ENCODE measurements at regions not wholly inside any gene's neighbourhood (a gene's known extent, or its start where the extent isn't known, plus 50 kb on each side); places are given as distances from the start of the nearest gene placed in this dataset.

DNA sequence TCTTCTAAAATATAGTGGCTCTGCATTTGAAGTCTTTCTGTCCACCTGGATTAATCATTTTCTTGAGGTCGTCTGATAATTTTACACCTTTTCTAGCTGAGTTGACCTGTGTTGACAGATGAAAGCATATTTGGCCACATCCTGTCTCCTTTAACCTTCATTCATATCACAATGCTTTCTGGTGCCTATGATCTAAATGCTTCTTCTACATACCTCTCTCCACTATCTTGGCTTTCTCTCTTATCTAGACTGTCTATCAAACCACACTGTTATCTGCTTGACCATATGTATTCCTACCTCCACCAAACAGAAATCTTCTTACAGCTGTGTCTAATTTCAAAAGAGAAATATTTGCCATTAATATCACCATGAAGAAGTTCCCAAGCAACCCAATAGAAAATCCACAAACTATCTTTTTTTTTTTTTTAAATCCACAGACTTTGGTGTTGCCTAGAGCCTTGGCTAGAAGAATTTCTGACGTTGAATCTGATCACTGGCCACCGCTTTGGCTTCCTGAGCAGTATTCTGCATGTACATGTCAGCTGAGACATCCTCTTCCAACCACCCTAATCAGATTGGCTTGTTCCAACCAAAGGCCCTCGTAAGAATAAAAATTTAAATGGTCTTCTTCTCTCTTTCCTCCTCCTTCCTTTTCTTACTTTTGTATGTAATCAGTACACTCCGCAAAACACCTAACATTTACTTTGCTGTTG lies 66.3 kb upstream of the SP4 start:
- Histone ChIP-seq H3K4me1 (ENCODE audit: insufficient read depth, low read length, poor library complexity, severe bottlenecking) (no peaks in the 10 kb centered on the region), H4K20me1 (ENCODE audit: insufficient read depth, low read length) (no peaks in the 10 kb centered on the region), H3K4me3 (ENCODE audit: low read depth, low read length, poor library complexity, severe bottlenecking) (no peak overlapping the region), H3K4me2 (ENCODE audit: low read length) (no peak overlapping the region), H3K9me2 (ENCODE audit: insufficient read depth, low read length) (no peaks in the 10 kb centered on the region), H3K36me3 (ENCODE audit: insufficient read depth, low read length) (no peaks in the 10 kb centered on the region), H3K79me2 (ENCODE audit: insufficient read depth, low read depth, low read length) (no peaks in the 10 kb centered on the region), H3K9me3 (ENCODE audit: low read length) (no peaks in the 10 kb centered on the region), H2AFZ (ENCODE audit: low read length) (no peak overlapping the region), H3K27ac (ENCODE audit: low read depth, low read length, poor library complexity, severe bottlenecking) (no peak overlapping the region)
- CTCF ChIA-PET (ENCODE audit: unreplicated experiment), result no interaction called here
- POLR2A ChIA-PET, result no interaction called here
- DNase-seq (ENCODE audit: low spot score), result no peak
- intact Hi-C loops (cut with micrococcal nuclease; ENCODE audit: unreplicated experiment), result no loop called here
- TF ChIP-seq, protein P1, sequence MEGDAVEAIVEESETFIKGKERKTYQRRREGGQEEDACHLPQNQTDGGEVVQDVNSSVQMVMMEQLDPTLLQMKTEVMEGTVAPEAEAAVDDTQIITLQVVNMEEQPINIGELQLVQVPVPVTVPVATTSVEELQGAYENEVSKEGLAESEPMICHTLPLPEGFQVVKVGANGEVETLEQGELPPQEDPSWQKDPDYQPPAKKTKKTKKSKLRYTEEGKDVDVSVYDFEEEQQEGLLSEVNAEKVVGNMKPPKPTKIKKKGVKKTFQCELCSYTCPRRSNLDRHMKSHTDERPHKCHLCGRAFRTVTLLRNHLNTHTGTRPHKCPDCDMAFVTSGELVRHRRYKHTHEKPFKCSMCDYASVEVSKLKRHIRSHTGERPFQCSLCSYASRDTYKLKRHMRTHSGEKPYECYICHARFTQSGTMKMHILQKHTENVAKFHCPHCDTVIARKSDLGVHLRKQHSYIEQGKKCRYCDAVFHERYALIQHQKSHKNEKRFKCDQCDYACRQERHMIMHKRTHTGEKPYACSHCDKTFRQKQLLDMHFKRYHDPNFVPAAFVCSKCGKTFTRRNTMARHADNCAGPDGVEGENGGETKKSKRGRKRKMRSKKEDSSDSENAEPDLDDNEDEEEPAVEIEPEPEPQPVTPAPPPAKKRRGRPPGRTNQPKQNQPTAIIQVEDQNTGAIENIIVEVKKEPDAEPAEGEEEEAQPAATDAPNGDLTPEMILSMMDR (conservative IDR thresholded peaks at IDR 0.05; ENCODE audit: low read length), result no peak
- TF ChIP-seq EZH2phosphoT487 (IDR thresholded peaks at IDR 0.05; ENCODE audit: borderline replicate concordance, low read depth, low read length), result no peak
- BruUV-seq (replicated peaks), result no TSS peak

DNA sequence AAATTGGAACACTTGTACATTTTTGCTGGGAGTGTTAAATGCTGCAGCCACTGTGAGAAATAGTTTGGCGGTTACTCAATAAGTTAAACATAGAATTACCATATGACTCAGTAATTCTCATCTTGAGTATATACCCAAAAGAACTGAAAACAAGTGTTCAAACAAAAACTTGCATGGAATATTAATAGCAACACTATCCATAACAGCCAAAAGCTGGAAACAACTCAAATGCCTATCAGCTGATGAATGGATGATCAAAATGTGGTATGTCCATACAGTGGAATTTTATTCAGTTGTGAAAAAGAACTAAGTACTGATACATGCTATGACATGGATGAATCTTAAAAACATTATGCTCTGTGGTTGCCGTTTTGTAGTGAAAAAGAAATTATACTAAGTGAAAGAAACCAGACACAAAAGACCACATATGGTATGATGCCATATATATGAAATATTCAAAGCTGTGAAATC lies 63.0 kb upstream of the SP4 start:
- no TSS peak for BruUV-seq (replicated peaks)
- Histone ChIP-seq H3K36me3 (ENCODE audit: insufficient read depth, low read length) (no peaks in the 10 kb centered on the region), H3K9me3 (ENCODE audit: low read length) (no peaks in the 10 kb centered on the region), H3K4me3 (ENCODE audit: low read depth, low read length, poor library complexity, severe bottlenecking) (no peak overlapping the region), H2AFZ (ENCODE audit: low read length) (no peak overlapping the region), H3K4me1 (ENCODE audit: insufficient read depth, low read length, poor library complexity, severe bottlenecking) (no peaks in the 10 kb centered on the region), H3K27ac (ENCODE audit: low read depth, low read length, poor library complexity, severe bottlenecking) (no peak overlapping the region), H4K20me1 (ENCODE audit: insufficient read depth, low read length) (no peaks in the 10 kb centered on the region), H3K79me2 (ENCODE audit: insufficient read depth, low read depth, low read length) (no peaks in the 10 kb centered on the region), H3K9me2 (ENCODE audit: insufficient read depth, low read length) (no peaks in the 10 kb centered on the region), H3K4me2 (ENCODE audit: low read length) (no peak overlapping the region)
- ChIA-PET CTCF (ENCODE audit: unreplicated experiment) (no interaction called here), POLR2A (no interaction called here)
- TF ChIP-seq, protein P1 (conservative IDR thresholded peaks at IDR 0.05; ENCODE audit: low read length), result no peak
- no peak for TF ChIP-seq EZH2phosphoT487 (IDR thresholded peaks at IDR 0.05; ENCODE audit: borderline replicate concordance, low read depth, low read length)
- intact Hi-C loops (cut with micrococcal nuclease; ENCODE audit: unreplicated experiment), result no loop called here
- no peak for DNase-seq (ENCODE audit: low spot score)

GRCh38 chr7:21365866-21366624 lies 61.8 kb upstream of the SP4 start:
- H3K27ac ChIP-seq (ENCODE audit: low read depth, low read length, poor library complexity, severe bottlenecking), result no peak overlapping the region
- no peak overlapping the region for H3K4me2 ChIP-seq (ENCODE audit: low read length)
- no peaks in the 10 kb centered on the region for H3K79me2 ChIP-seq (ENCODE audit: insufficient read depth, low read depth, low read length)
- no peak overlapping the region for H3K4me3 ChIP-seq (ENCODE audit: low read depth, low read length, poor library complexity, severe bottlenecking)
- no peaks in the 10 kb centered on the region for H3K4me1 ChIP-seq (ENCODE audit: insufficient read depth, low read length, poor library complexity, severe bottlenecking)
- DNase-seq (ENCODE audit: low spot score), result no peak
- H3K36me3 ChIP-seq (ENCODE audit: insufficient read depth, low read length), result no peaks in the 10 kb centered on the region
- no TSS peak for BruUV-seq (replicated peaks)
- H4K20me1 ChIP-seq (ENCODE audit: insufficient read depth, low read length), result no peaks in the 10 kb centered on the region
- intact Hi-C loops (cut with micrococcal nuclease; ENCODE audit: unreplicated experiment), result no loop called here
- POLR2A ChIA-PET, result no interaction called here
- TF ChIP-seq EZH2phosphoT487 (IDR thresholded peaks at IDR 0.05; ENCODE audit: borderline replicate concordance, low read depth, low read length), result no peak
- TF ChIP-seq, protein P1 (conservative IDR thresholded peaks at IDR 0.05; ENCODE audit: low read length), result no peak
- no peaks in the 10 kb centered on the region for H3K9me2 ChIP-seq (ENCODE audit: insufficient read depth, low read length)
- H2AFZ ChIP-seq (ENCODE audit: low read length), result no peak overlapping the region
- H3K9me3 ChIP-seq (ENCODE audit: low read length), result no peaks in the 10 kb centered on the region
- CTCF ChIA-PET (ENCODE audit: unreplicated experiment), result no interaction called here

Measured in OCI-LY7 (cell line).